ENCODE measurements at regions not wholly inside any gene's neighbourhood (a gene's known extent, or its start where the extent isn't known, plus 50 kb on each side); places are given as distances from the start of the nearest gene placed in this dataset.
"Not testable (repeated sequence)": the region's sequence is repeated elsewhere in the genome, so short reads cannot be mapped to it uniquely, and the experiment has no call there.

GRCh38 chr3:29152379-29152778 is 128.5 kb upstream of the RBMS3 start:
- no peak for DNase-seq

GRCh38 chr3:29153811-29154210 is 127.1 kb upstream of the RBMS3 start:
- DNase-seq, result no peak

GRCh38 chr3:29156086-29156715 is 124.7 kb upstream of the RBMS3 start:
- DNase-seq, result peak; percentile 48

GRCh38 chr3:29164825-29165224 is 116.0 kb upstream of the RBMS3 start:
- DNase-seq, result no peak

- DNase-seq, result no peak
Measured at GRCh38 chr3:29167180-29167579, 113.7 kb upstream of the RBMS3 start.

GRCh38 chr3:29168081-29168480 is 112.8 kb upstream of the RBMS3 start:
- DNase-seq, result no peak

- DNase-seq, result no peak
Measured at GRCh38 chr3:29168696-29169095, 112.2 kb upstream of the RBMS3 start.

GRCh38 chr3:29169451-29169850 is 111.4 kb upstream of the RBMS3 start:
- DNase-seq, result no peak

GRCh38 chr3:29171043-29171990 is 109.6 kb upstream of the RBMS3 start:
- no peak for DNase-seq

- no peak for DNase-seq
Measured at GRCh38 chr3:29176501-29176900, 104.4 kb upstream of the RBMS3 start.

- DNase-seq, result no peak
Measured at GRCh38 chr3:29178809-29179793, 101.8 kb upstream of the RBMS3 start.

- no peak for DNase-seq
Measured at GRCh38 chr3:29181149-29181780, 99.6 kb upstream of the RBMS3 start.

- no peak for DNase-seq
Measured at GRCh38 chr3:29181872-29182271, 99.0 kb upstream of the RBMS3 start.

- not testable (repeated sequence) for DNase-seq
Measured at GRCh38 chr3:29182828-29183227, 98.0 kb upstream of the RBMS3 start.

- no peak for DNase-seq
Measured at GRCh38 chr3:29183346-29184087, 97.4 kb upstream of the RBMS3 start.

GRCh38 chr3:29185706-29186105 is 95.2 kb upstream of the RBMS3 start:
- DNase-seq, result no peak

GRCh38 chr3:29186131-29186599 is 94.7 kb upstream of the RBMS3 start:
- no peak for DNase-seq

- no peak for DNase-seq
Measured at GRCh38 chr3:29186982-29187725, 93.7 kb upstream of the RBMS3 start.

GRCh38 chr3:29189328-29189727 is 91.5 kb upstream of the RBMS3 start:
- no peak for DNase-seq

- no peak for DNase-seq
Measured at GRCh38 chr3:29194139-29194538, 86.7 kb upstream of the RBMS3 start.

- DNase-seq, result no peak
Measured at GRCh38 chr3:29195056-29195455, 85.8 kb upstream of the RBMS3 start.

Data from NCI-H1436 (cell line).